ENCODE measurements at regions not wholly inside any gene's neighbourhood (a gene's known extent, or its start where the extent isn't known, plus 50 kb on each side); places are given as distances from the start of the nearest gene placed in this dataset.
A peak's percentile ranks its signal among the peaks of the same experiment; 100 is the strongest.

- Mint-ChIP-seq H3K4me3 (no peak overlapping the region), H3K4me1 (peaks cover 33% of the 10 kb centered on the region), H3K9me3 (no peaks in the 10 kb centered on the region), H3K27me3 (ENCODE audit: insufficient read depth, low read depth) (peaks cover 3% of the 10 kb centered on the region), H3K36me3 (no peaks in the 10 kb centered on the region), H3K27ac (no peak overlapping the region)
- no peaks in the 10 kb centered on the region for H3F3A ChIP-seq (ENCODE audit: low read depth)
- no peak overlapping the region for H2AFZ ChIP-seq (replicated peaks)
- H3K9me3 ChIP-seq (ENCODE audit: low read depth): no peaks in the 10 kb centered on the region
- H3K79me2 ChIP-seq (ENCODE audit: low read depth): no peaks in the 10 kb centered on the region
- no peaks in the 10 kb centered on the region for H3K27me3 ChIP-seq
- no peak overlapping the region for H3K27ac ChIP-seq
- H3K36me3 ChIP-seq: no peaks in the 10 kb centered on the region
- no peak overlapping the region for H3K4me2 ChIP-seq
- no peak for DNase-seq (ENCODE audit: low spot score)
- no peak overlapping the region for H3K9ac ChIP-seq
- H3K4me3 ChIP-seq: no peak overlapping the region
- TF ChIP-seq EZH2 (IDR thresholded peaks at IDR 0.05) (no peak), EZH2phosphoT487 (IDR thresholded peaks at IDR 0.05) (no peak), CTCF (IDR thresholded peaks at IDR 0.05) (no peak)
- H3K4me1 ChIP-seq: peaks cover 6% of the 10 kb centered on the region
- no peaks in the 10 kb centered on the region for H4K20me1 ChIP-seq (ENCODE audit: low read depth)
Measured at GRCh38 chr20:11218173-11218680, 544.4 kb upstream of the JAG1 start.

GRCh38 chr20:11219192-11219591, 545.4 kb upstream of the JAG1 start:
- no peaks in the 10 kb centered on the region for H3K27me3 ChIP-seq
- Mint-ChIP-seq H3K4me3 (no peak overlapping the region), H3K9me3 (no peaks in the 10 kb centered on the region), H3K27ac (no peak overlapping the region), H3K27me3 (ENCODE audit: insufficient read depth, low read depth) (peaks cover 3% of the 10 kb centered on the region), H3K4me1 (peaks cover 32% of the 10 kb centered on the region), H3K36me3 (no peaks in the 10 kb centered on the region)
- no peak overlapping the region for H3K27ac ChIP-seq
- H2AFZ ChIP-seq (replicated peaks): no peak overlapping the region
- H3K4me2 ChIP-seq: no peak overlapping the region
- no peaks in the 10 kb centered on the region for H3K9me3 ChIP-seq (ENCODE audit: low read depth)
- H3K36me3 ChIP-seq: no peaks in the 10 kb centered on the region
- H3K4me1 ChIP-seq: peaks cover 6% of the 10 kb centered on the region
- H3K4me3 ChIP-seq: no peak overlapping the region
- no peaks in the 10 kb centered on the region for H3K79me2 ChIP-seq (ENCODE audit: low read depth)
- H3F3A ChIP-seq (ENCODE audit: low read depth): no peaks in the 10 kb centered on the region
- H4K20me1 ChIP-seq (ENCODE audit: low read depth): no peaks in the 10 kb centered on the region
- DNase-seq (ENCODE audit: low spot score): no peak
- H3K9ac ChIP-seq: no peak overlapping the region
- TF ChIP-seq EZH2phosphoT487 (IDR thresholded peaks at IDR 0.05) (no peak), EZH2 (IDR thresholded peaks at IDR 0.05) (no peak), CTCF (IDR thresholded peaks at IDR 0.05) (no peak)

GRCh38 chr20:11221046-11221445, 547.2 kb upstream of the JAG1 start:
- Histone ChIP-seq H3K4me3 (no peak overlapping the region), H3K9me3 (ENCODE audit: low read depth) (no peaks in the 10 kb centered on the region), H3K27ac (no peak overlapping the region), H3K27me3 (no peaks in the 10 kb centered on the region), H3K4me1 (no peaks in the 10 kb centered on the region), H4K20me1 (ENCODE audit: low read depth) (no peaks in the 10 kb centered on the region), H3K9ac (no peak overlapping the region), H3K4me2 (no peak overlapping the region), H3F3A (ENCODE audit: low read depth) (no peaks in the 10 kb centered on the region), H3K36me3 (no peaks in the 10 kb centered on the region), H3K79me2 (ENCODE audit: low read depth) (no peaks in the 10 kb centered on the region), H2AFZ (replicated peaks) (peak overlapping the region; percentile 9)
- TF ChIP-seq EZH2phosphoT487 (IDR thresholded peaks at IDR 0.05) (no peak), EZH2 (IDR thresholded peaks at IDR 0.05) (no peak), CTCF (IDR thresholded peaks at IDR 0.05) (no peak)
- DNase-seq (ENCODE audit: low spot score): no peak
- no peak overlapping the region for H3K27ac Mint-ChIP-seq
- no peaks in the 10 kb centered on the region for H3K36me3 Mint-ChIP-seq
- H3K4me3 Mint-ChIP-seq: no peak overlapping the region
- peaks cover 5% of the 10 kb centered on the region for H3K27me3 Mint-ChIP-seq (ENCODE audit: insufficient read depth, low read depth)
- peaks cover 15% of the 10 kb centered on the region for H3K4me1 Mint-ChIP-seq
- peaks cover 2% of the 10 kb centered on the region for H3K9me3 Mint-ChIP-seq
